GM19463 (cell line): ENCODE measurements at regions not wholly inside any gene's neighbourhood (a gene's known extent, or its start where the extent isn't known, plus 50 kb on each side); places are given as distances from the start of the nearest gene placed in this dataset.

Source experiments
- ATAC-seq: cut with Tn5 transposase; IDR thresholded peaks from one replicate; pipeline ENCODE4 v1.9.1; 2021; ENCODE audit warnings: mild to moderate bottlenecking, moderate library complexity; ENCODE audit not compliant: unreplicated experiment

- no peak for ATAC-seq
Observed at GRCh38 chr21:33155005-33155404, 74.7 kb upstream of the IFNAR2 start.

DNA sequence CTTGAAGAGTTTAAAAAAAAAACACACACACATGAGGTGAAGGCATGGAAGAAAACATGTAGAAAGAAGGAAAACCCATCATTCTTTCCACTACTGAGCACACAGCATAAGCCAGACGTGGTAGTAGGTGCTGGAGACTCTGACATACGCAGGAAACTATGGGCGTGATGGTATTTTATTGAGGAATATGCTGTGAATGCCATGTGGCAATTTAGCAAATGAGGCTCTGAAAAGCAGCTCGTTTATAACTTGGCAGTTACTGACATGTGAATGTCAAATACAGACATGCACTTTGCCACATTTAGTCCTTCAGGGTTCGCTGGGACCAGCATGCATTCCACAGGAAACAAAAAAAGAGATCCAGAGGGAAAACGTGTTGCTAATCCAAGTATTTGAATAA, 74.3 kb upstream of the IFNAR2 start:
- no peak for ATAC-seq

DNA sequence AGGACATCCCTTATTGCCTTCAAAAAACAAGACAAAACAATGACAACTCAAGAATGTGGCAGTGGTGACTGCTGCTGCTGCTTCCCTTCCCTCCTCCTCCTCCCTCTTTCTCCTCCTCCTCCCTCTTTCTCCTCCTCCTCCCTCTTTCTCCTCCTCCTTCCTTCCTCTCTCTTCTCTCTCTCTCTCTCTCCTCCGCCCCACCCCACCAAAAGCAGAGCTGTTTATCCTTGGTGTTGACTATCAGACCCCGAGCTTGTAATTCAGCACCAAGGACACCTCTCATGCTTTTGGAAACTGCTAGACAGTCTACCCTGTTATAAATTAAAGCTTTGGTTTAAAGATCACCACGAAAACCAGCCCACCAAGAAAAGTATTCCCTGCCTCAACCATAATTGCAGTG, 72.4 kb upstream of the IFNAR2 start:
- no peak for ATAC-seq

GRCh38 chr21:33158654-33159053, 71.1 kb upstream of the IFNAR2 start:
- no peak for ATAC-seq

GRCh38 chr21:33162436-33162951, 67.2 kb upstream of the IFNAR2 start:
- no peak for ATAC-seq

DNA sequence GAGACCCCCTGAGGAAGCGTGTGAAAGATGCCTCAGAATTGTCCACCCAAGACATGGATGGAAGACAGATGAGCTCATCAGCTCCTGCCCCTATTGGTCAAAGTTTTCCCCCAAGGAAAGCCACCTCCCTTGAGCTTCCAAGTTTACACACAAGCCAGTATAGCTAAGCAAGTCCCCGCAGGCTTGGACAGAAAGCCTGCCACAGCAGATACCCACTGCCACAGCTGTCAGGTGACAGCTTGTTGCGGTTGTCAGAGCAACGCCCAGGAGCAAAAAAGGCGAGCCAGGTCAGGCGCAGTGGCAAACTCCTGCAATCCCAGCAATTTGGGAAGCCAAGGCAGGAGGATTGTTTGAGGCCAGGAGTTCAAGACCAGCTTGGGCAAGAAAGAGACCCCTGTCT, 60.9 kb upstream of the IFNAR2 start:
- ATAC-seq = no peak

DNA sequence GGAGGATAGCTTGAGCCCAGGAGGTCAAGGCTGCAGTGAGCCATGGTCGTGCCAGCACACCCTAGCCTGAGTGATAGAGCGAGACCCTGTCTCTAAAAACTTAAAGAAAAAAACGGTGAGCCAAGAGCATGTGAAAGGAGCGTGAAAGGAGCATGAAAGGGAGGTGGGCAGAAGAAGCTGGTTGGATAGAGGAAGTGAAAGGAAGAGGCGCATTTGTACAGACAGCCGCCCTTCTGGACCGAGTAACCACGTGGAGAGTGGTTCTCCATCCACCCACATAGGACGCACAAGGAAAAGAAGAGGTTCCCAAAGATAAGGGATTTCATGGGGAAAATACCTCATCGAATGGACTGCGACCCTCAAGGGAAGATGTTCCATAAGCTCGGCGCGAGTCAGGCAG, 60.4 kb upstream of the IFNAR2 start:
- ATAC-seq = no peak

GRCh38 chr21:33171616-33172169, 58.0 kb upstream of the IFNAR2 start:
- no peak for ATAC-seq

DNA sequence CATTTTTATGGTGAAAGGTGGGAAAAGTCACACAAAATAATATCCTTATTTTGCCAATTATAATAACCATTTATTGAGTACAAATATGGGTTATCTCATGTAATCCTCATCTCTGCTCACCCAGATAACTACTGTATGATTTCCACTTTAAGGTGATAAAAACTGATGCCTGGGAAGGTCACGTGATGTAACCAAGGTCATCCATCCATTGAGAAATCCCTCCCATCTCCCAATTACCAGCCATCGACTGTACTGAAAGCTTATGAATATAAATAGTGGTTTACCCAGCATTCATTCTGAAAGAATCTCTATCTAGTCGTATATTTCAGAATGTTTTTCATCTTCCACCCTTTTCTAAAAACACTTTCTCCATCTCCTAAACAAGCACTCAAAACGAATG, 55.0 kb upstream of the IFNAR2 start:
- no peak for ATAC-seq
